Body of pancreas (tissue), 4 donors: ENCODE measurements at regions not wholly inside any gene's neighbourhood (a gene's known extent, or its start where the extent isn't known, plus 50 kb on each side); places are given as distances from the start of the nearest gene placed in this dataset.

Experiments
- ATAC-seq: fragments of 150-250 bp; one replicate; pipeline ENCODE4 v1.9.1; 2016
- DNase-seq, 4 donors: peaks; one replicate each; pipeline ENCODE4 v3.0.0-alpha.2; 2019
- H3K27ac ChIP-seq, 4 donors: fragments of 200-600 bp; sonication (generic); 1 replicate in 3 of 4; 2 replicates in 1 of 4; pipeline versions ENCODE4 v1.5.1 to v1.6.1; 2016 to 2019; ENCODE audit warnings: mild to moderate bottlenecking in 1 of 4, mixed read lengths in 1 of 4, moderate library complexity in 1 of 4
- H3K27me3 ChIP-seq, 2 donors: fragments of 200-600 bp; sonication (generic); one replicate each; pipeline ENCODE4 v1.6.0; 2016; ENCODE audit warnings: mild to moderate bottlenecking in 1 of 2
- H3K36me3 ChIP-seq, 2 donors: fragments of 200-600 bp; sonication (generic); replicated peaks in 1 of 2; 2 replicates each; pipeline ENCODE4 v1.5.1; 2016; ENCODE audit warnings: low read depth in 2 of 2; ENCODE audit not compliant: insufficient read depth in 1 of 2
- H3K4me1 ChIP-seq: fragments of 200-600 bp; sonication (generic); one replicate; pipeline ENCODE4 v1.6.0; 2016
- H3K4me3 ChIP-seq, 2 donors: fragments of 200-600 bp; sonication (generic); 1 replicate in 1 of 2; 2 replicates in 1 of 2; pipeline ENCODE4 v1.5.1; 2016 to 2019
- H3K9me3 ChIP-seq, 3 donors: fragments of 200-600 bp; sonication (generic); 1 replicate in 2 of 3; 2 replicates in 1 of 3; pipeline ENCODE4 v1.5.1; 2016
- POLR2A ChIP-seq, 3 donors: fragments of 450-650 bp; IDR thresholded peaks; one replicate each; pipeline ENCODE4 v1.6.1; 2016; ENCODE audit warnings: antibody characterized with exemption in 3 of 3, mild to moderate bottlenecking in 2 of 3
- WGBS, 2 donors: methylation state at CpG; one replicate each; pipeline ENCODE4 v1.1.5; 2017; 5-methylcytosine and 5-hydroxymethylcytosine counted together
- intact Hi-C: fragments of 100-400 bp; cut with DNase I; formaldehyde crosslinking; loops from one replicate; pipeline ENCODE4 v1.15.1; 2023
- TF ChIP-seq, protein P1 (sequence below), 7 experiments: fragments of 450-650 bp in 4 of 7; fragments of 200-600 bp in 3 of 7; sonication (generic) in 3 of 7; IDR thresholded peaks; one replicate each; pipeline ENCODE4 v1.5.1; 2016 to 2019; ENCODE audit warnings: antibody characterized with exemption in 7 of 7

DNA sequence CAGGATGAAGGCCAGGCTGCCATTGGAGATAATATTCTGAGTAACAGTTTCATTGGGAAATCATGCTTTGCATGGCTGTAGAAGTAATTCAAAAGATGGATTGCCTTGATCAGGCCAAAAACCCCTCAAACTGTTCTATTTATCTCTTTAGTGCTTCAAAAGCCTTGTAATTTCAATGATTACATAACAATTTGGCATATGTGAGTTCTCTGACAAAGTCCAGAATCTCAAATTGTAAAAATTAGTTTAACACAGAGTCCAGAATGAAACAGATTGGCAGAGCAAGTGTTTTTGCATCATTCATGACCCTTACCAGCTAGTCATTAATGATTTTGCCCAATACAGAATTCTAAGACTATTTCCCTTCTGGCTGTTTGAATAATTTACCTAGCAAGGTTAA is 347.3 kb downstream of the SPRY1 start:
- no peak for DNase-seq
- H3K27me3 ChIP-seq, result no peaks in the 10 kb centered on the region

DNA sequence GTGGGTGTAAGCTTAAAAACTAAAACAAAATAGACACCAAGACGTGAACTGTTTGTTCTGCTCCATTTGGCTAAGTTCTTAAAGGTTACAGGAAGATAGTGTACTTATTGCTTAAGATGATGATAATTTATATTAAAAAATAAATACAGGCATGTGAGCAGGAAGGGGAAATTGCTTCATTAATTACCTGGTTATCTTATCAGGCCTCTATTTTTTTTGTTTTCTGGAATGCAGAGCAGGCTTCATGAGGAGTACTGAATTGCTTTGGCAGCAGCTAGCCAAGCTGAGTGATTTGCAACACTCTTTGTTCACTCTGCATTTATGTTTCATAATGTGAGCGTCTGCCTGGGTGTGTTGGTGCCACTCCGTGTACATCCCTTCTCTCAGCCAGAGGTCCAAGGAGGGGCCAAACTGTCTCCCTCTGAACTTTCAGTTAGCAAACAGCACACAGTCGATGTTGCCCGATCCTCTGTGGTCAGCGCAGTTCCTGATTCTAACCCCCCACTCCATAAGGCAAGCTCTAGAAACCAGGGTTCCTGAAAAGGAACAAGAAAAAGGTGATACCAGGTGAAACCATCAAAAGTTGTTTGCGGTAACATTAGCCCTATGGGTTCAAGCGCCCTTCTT is 348.2 kb downstream of the SPRY1 start:
- peak overlapping the region in 1 of 4 donors; percentile 43 for H3K27ac ChIP-seq

More for the DNA sequence above, 347.3 kb downstream of the SPRY1 start:
- no peak for ATAC-seq
- TF ChIP-seq, protein P1, sequence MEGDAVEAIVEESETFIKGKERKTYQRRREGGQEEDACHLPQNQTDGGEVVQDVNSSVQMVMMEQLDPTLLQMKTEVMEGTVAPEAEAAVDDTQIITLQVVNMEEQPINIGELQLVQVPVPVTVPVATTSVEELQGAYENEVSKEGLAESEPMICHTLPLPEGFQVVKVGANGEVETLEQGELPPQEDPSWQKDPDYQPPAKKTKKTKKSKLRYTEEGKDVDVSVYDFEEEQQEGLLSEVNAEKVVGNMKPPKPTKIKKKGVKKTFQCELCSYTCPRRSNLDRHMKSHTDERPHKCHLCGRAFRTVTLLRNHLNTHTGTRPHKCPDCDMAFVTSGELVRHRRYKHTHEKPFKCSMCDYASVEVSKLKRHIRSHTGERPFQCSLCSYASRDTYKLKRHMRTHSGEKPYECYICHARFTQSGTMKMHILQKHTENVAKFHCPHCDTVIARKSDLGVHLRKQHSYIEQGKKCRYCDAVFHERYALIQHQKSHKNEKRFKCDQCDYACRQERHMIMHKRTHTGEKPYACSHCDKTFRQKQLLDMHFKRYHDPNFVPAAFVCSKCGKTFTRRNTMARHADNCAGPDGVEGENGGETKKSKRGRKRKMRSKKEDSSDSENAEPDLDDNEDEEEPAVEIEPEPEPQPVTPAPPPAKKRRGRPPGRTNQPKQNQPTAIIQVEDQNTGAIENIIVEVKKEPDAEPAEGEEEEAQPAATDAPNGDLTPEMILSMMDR (IDR thresholded peaks at IDR 0.05), result no peak
- TF ChIP-seq POLR2A (IDR thresholded peaks at IDR 0.05), result no peak
- intact Hi-C loops, result no loop called here
- no peaks in the 10 kb centered on the region for H3K36me3 ChIP-seq
- H3K27ac ChIP-seq, result no peak overlapping the region
- H3K9me3 ChIP-seq, result no peaks in the 10 kb centered on the region
- peaks cover 4% of the 10 kb centered on the region for H3K4me1 ChIP-seq
- no peak overlapping the region for H3K4me3 ChIP-seq

DNA sequence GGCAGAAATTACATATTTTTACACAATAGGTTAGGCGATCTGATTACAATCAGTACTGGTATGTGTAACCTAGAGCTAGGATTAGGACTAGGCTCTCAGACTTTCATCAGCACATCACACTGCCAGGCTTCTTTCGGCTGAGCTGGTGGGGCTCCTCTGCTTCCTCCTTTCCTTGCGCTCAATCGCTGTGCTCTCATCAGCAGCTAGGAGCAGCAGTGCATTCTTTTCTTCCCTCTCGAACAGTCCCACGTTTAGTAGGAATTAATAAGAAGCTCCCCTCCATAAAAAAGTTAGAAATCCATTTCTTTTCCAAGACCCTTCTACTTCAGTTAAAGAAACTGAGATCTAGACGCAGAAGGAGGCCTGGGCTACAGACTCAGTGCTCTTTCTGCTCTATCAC is 350.4 kb downstream of the SPRY1 start:
- H3K9me3 ChIP-seq, result no peaks in the 10 kb centered on the region
- ATAC-seq (no peak), DNase-seq (no peak)
- no peak overlapping the region for H3K4me3 ChIP-seq
- intact Hi-C loops, result no loop called here
- no peak for TF ChIP-seq POLR2A (IDR thresholded peaks at IDR 0.05)
- TF ChIP-seq, protein P1 (IDR thresholded peaks at IDR 0.05), result no peak
- H3K4me1 ChIP-seq, result peaks cover 4% of the 10 kb centered on the region
- no peaks in the 10 kb centered on the region for H3K36me3 ChIP-seq
- WGBS, 2 donors, result 71 to 84% methylated on average over 7 of the region's 7 CpGs
- H3K27ac ChIP-seq, result no peak overlapping the region
- H3K27me3 ChIP-seq, result no peaks in the 10 kb centered on the region

More for the DNA sequence above, 348.2 kb downstream of the SPRY1 start:
- Histone ChIP-seq H3K9me3 (no peaks in the 10 kb centered on the region), H3K36me3 (no peaks in the 10 kb centered on the region), H3K27me3 (no peaks in the 10 kb centered on the region), H3K4me1 (peaks cover 4% of the 10 kb centered on the region), H3K4me3 (no peak overlapping the region)
- ATAC-seq (peak; percentile 21), DNase-seq (peak in 3 of 4 donors; percentile 6 to 20 (median 10))
- TF ChIP-seq POLR2A (IDR thresholded peaks at IDR 0.05), result no peak
- TF ChIP-seq, protein P1 (IDR thresholded peaks at IDR 0.05), result no peak
- intact Hi-C loops, result no loop called here
- 48 to 60% methylated on average over 8 of the region's 8 CpGs for WGBS, 2 donors

DNA sequence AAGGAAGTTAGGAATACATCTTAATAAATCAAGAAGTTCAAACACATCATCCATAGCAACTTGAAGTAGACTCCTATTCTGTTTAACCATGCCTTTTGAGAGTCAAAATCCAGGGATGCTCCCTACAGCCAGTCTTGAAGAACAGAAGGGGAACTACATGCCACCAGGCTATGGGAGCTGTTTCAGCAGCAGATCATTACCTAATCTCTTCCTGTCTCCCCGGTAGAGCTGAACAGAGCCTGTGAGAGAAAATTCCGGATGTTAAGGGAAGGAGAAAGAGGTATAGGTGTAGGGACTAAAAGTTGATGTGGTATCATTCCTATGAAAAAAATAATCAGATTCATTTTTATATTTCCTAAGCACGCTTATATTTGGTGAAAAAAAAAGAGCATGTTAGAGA is 352.2 kb downstream of the SPRY1 start:
- no peak for TF ChIP-seq POLR2A (IDR thresholded peaks at IDR 0.05)
- TF ChIP-seq, protein P1 (IDR thresholded peaks at IDR 0.05), result no peak
- Histone ChIP-seq H3K27ac (no peak overlapping the region), H3K36me3 (no peaks in the 10 kb centered on the region), H3K9me3 (no peaks in the 10 kb centered on the region), H3K4me1 (peaks cover 4% of the 10 kb centered on the region), H3K4me3 (no peak overlapping the region), H3K27me3 (no peaks in the 10 kb centered on the region)
- ATAC-seq (no peak), DNase-seq (no peak)
- intact Hi-C loops, result no loop called here
- 77 to 81% methylated on average over 3 of the region's 3 CpGs for WGBS, 2 donors

DNA sequence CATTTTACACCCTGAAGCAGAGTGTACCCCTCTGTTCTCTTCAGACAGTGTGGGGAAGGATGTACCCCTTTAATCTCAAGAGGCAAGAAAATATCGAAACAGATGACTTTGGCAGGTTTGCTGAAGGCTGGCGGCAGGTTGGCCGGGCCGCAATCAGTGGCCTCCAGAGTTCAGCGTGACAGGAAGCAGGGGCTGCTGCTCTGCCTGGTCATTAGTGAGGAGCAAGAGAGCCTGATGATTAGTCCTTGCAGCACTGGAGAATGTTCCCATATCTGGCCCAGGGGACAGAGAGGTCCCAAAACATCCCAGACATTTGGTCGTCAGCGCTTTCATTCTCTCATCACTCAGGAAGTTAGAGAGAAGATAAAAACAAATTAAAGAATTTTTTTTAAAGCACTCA is 352.8 kb downstream of the SPRY1 start:
- Histone ChIP-seq H3K27ac (no peak overlapping the region), H3K4me1 (peaks cover 4% of the 10 kb centered on the region), H3K9me3 (no peaks in the 10 kb centered on the region), H3K4me3 (no peak overlapping the region), H3K36me3 (no peaks in the 10 kb centered on the region), H3K27me3 (no peaks in the 10 kb centered on the region)
- DNase-seq (peak in 1 of 4 donors; percentile 16), ATAC-seq (no peak)
- WGBS, 2 donors, result 80 to 92% methylated on average over 7 of the region's 7 CpGs
- intact Hi-C loops, result no loop called here
- TF ChIP-seq POLR2A (IDR thresholded peaks at IDR 0.05), result no peak
- TF ChIP-seq, protein P1 (IDR thresholded peaks at IDR 0.05), result no peak
